ENCODE measurements at regions not wholly inside any gene's neighbourhood (a gene's known extent, or its start where the extent isn't known, plus 50 kb on each side); places are given as distances from the start of the nearest gene placed in this dataset.
A peak's percentile ranks its signal among the peaks of the same experiment; 100 is the strongest.

GRCh38 chr15:69852482-69852881 is 245.2 kb downstream of the TLE3 start:
- DNase-seq, result no peak

GRCh38 chr15:69852916-69853315 is 244.8 kb downstream of the TLE3 start:
- no peak for DNase-seq

- no peak for DNase-seq
Observed at GRCh38 chr15:69853544-69853951, 244.2 kb downstream of the TLE3 start.

GRCh38 chr15:69854001-69854400 is 243.7 kb downstream of the TLE3 start:
- no peak for DNase-seq

- no peak for DNase-seq
Observed at GRCh38 chr15:69854521-69855181, 243.1 kb downstream of the TLE3 start.

- DNase-seq, result no peak
Observed at GRCh38 chr15:69855258-69856000, 242.3 kb downstream of the TLE3 start.

- DNase-seq, result no peak
Observed at GRCh38 chr15:69857250-69857649, 240.5 kb downstream of the TLE3 start.

- DNase-seq, result no peak
Observed at GRCh38 chr15:69857686-69858391, 239.9 kb downstream of the TLE3 start.

- no peak for DNase-seq
Observed at GRCh38 chr15:69858456-69858855, 239.3 kb downstream of the TLE3 start.

GRCh38 chr15:69859866-69860265 is 237.9 kb downstream of the TLE3 start:
- DNase-seq, result no peak

- no peak for DNase-seq
Observed at GRCh38 chr15:69860321-69860720, 237.4 kb downstream of the TLE3 start.

- no peak for DNase-seq
Observed at GRCh38 chr15:69860921-69861320, 236.8 kb downstream of the TLE3 start.

- no peak for DNase-seq
Observed at GRCh38 chr15:69861331-69862171, 236.2 kb downstream of the TLE3 start.

- DNase-seq, result no peak
Observed at GRCh38 chr15:69862540-69862939, 235.2 kb downstream of the TLE3 start.

- DNase-seq, result no peak
Observed at GRCh38 chr15:69863446-69863845, 234.3 kb downstream of the TLE3 start.

GRCh38 chr15:69865369-69865768 is 232.3 kb downstream of the TLE3 start:
- DNase-seq, result no peak

- no peak for DNase-seq
Observed at GRCh38 chr15:69868756-69869155, 229.0 kb downstream of the TLE3 start.

- no peak for DNase-seq
Observed at GRCh38 chr15:69869291-69869690, 228.4 kb downstream of the TLE3 start.

- DNase-seq, result peak; percentile 35
Observed at GRCh38 chr15:69869881-69870505, 227.7 kb downstream of the TLE3 start.

GRCh38 chr15:69871511-69872134 is 226.1 kb downstream of the TLE3 start:
- no peak for DNase-seq

GRCh38 chr15:69873807-69874206 is 223.9 kb downstream of the TLE3 start:
- no peak for DNase-seq

- DNase-seq, result no peak
Observed at GRCh38 chr15:69874321-69874720, 223.4 kb downstream of the TLE3 start.
